A673 (cell line): ENCODE measurements at regions not wholly inside any gene's neighbourhood (a gene's known extent, or its start where the extent isn't known, plus 50 kb on each side); places are given as distances from the start of the nearest gene placed in this dataset.

Source experiments
- BruUV-seq: library from RNA; stranded (reverse); fragments of 400-500 nt; replicated peaks from 2 replicates; lab custom pipeline; 2021; lab: Mats Ljungman, UMichigan
- CTCF ChIA-PET: fragments of 300-600 bp; sonication (Branson Sonifier 250); formaldehyde crosslinking; loops from one replicate; lab custom pipeline; 2022; ENCODE audit warnings: antibody characterized with exemption; lab: Charles Lee
- POLR2A ChIA-PET: fragments of 300-600 bp; sonication (Branson Sonifier 250); formaldehyde crosslinking; loops from one replicate; lab custom pipeline; 2022; ENCODE audit warnings: antibody characterized with exemption; ENCODE audit not compliant: low non-redundant PET; lab: Charles Lee
- DNase-seq: peaks from one replicate; pipeline ENCODE4 v3.0.0-alpha.2; 2015; ENCODE audit warnings: low spot score
- H3K27ac ChIP-seq: fragments of 200-600 bp; sonication (generic); 2 replicates; pipeline ENCODE4 v1.5.1; 2016; ENCODE audit warnings: mixed run types, low read depth, mild to moderate bottlenecking, mixed read lengths, antibody characterized with exemption, low read length; ENCODE audit not compliant: poor library complexity, severe bottlenecking
- H3K27me3 ChIP-seq: fragments of 200-600 bp; sonication (generic); replicated peaks from 2 replicates; pipeline ENCODE4 v1.6.1; 2017; ENCODE audit warnings: mixed run types, low read depth, mild to moderate bottlenecking, mixed read lengths, antibody characterized with exemption, low read length; ENCODE audit not compliant: insufficient read depth, poor library complexity
- H3K36me3 ChIP-seq: fragments of 200-600 bp; sonication (generic); 2 replicates; pipeline ENCODE4 v1.6.1; 2016; ENCODE audit warnings: mixed run types, mild to moderate bottlenecking, mixed read lengths, antibody characterized with exemption, low read length; ENCODE audit not compliant: insufficient read depth, poor library complexity, severe bottlenecking
- H3K4me1 ChIP-seq: fragments of 200-600 bp; sonication (generic); 2 replicates; pipeline ENCODE4 v1.6.1; 2017; ENCODE audit warnings: mixed run types, mild to moderate bottlenecking, mixed read lengths, antibody characterized with exemption, low read length; ENCODE audit not compliant: insufficient read depth, poor library complexity, severe bottlenecking
- H3K4me3 ChIP-seq: fragments of 200-600 bp; sonication (generic); 2 replicates; pipeline ENCODE4 v1.5.1; 2016; ENCODE audit warnings: low read depth, mixed run types, mild to moderate bottlenecking, mixed read lengths, low read length; ENCODE audit not compliant: poor library complexity, severe bottlenecking
- H3K9me3 ChIP-seq: fragments of 200-600 bp; sonication (generic); 2 replicates; pipeline ENCODE4 v1.6.1; 2016; ENCODE audit warnings: mixed run types, low read depth, mild to moderate bottlenecking, mixed read lengths, antibody characterized with exemption, low read length; ENCODE audit not compliant: poor library complexity, severe bottlenecking
- EZH2 ChIP-seq: fragments of 200-600 bp; sonication (generic); IDR thresholded peaks from 2 replicates; pipeline ENCODE4 v1.6.1; 2017; ENCODE audit warnings: borderline replicate concordance, low read depth, mild to moderate bottlenecking, mixed read lengths, antibody characterized with exemption, low read length; ENCODE audit not compliant: poor library complexity, severe bottlenecking
- intact Hi-C: fragments of 100-400 bp; cut with micrococcal nuclease; formaldehyde crosslinking; loops from one replicate; pipeline ENCODE4 v1.10.0; 2022; ENCODE audit not compliant: unreplicated experiment
- TF ChIP-seq, protein P1 (sequence below): fragments of 300-800, 200-600 bp; sonication (generic); conservative IDR thresholded peaks from 2 replicates; pipeline ENCODE4 v1.5.1; 2017; ENCODE audit warnings: low read depth, mild to moderate bottlenecking, antibody characterized with exemption, low read length, moderate library complexity, mixed read lengths

DNA sequence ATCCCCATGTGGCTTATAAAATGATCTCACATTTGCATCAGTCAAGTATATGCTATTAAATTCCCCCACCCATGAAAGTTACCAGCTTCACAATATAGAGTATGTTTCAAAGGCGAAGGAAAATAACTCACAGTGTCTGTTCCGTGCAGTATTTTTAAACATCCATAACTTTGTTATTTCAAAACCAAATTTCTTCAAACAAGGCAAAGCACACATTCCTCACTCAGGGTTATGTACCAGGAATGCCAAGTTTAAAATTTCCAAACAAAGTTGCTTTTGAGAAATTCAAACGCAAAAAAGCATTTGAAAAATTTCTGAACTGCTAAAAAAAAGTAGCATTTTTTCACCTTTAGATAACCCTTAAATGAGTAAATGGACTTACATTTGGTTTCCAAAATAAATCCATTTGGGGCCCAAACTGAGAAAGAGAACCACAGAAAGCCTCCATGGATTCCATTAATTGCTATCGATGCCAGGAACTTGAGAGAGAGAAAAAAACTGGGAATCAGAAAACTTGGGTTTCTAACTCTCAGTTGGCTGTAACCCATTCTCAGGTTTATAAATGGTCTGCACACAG is 149.5 kb downstream of the SLC30A10 start:
- TF ChIP-seq, protein P1, sequence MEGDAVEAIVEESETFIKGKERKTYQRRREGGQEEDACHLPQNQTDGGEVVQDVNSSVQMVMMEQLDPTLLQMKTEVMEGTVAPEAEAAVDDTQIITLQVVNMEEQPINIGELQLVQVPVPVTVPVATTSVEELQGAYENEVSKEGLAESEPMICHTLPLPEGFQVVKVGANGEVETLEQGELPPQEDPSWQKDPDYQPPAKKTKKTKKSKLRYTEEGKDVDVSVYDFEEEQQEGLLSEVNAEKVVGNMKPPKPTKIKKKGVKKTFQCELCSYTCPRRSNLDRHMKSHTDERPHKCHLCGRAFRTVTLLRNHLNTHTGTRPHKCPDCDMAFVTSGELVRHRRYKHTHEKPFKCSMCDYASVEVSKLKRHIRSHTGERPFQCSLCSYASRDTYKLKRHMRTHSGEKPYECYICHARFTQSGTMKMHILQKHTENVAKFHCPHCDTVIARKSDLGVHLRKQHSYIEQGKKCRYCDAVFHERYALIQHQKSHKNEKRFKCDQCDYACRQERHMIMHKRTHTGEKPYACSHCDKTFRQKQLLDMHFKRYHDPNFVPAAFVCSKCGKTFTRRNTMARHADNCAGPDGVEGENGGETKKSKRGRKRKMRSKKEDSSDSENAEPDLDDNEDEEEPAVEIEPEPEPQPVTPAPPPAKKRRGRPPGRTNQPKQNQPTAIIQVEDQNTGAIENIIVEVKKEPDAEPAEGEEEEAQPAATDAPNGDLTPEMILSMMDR: no peak
- no peak for TF ChIP-seq EZH2
- Histone ChIP-seq H3K27me3 (peaks cover 7% of the 10 kb centered on the region), H3K4me3 (no peak overlapping the region), H3K36me3 (no peaks in the 10 kb centered on the region), H3K9me3 (no peaks in the 10 kb centered on the region), H3K4me1 (no peaks in the 10 kb centered on the region), H3K27ac (no peak overlapping the region)
- ChIA-PET POLR2A (no interaction called here), CTCF (no interaction called here)
- BruUV-seq: no TSS peak
- no peak for DNase-seq
- intact Hi-C loops: no loop called here

DNA sequence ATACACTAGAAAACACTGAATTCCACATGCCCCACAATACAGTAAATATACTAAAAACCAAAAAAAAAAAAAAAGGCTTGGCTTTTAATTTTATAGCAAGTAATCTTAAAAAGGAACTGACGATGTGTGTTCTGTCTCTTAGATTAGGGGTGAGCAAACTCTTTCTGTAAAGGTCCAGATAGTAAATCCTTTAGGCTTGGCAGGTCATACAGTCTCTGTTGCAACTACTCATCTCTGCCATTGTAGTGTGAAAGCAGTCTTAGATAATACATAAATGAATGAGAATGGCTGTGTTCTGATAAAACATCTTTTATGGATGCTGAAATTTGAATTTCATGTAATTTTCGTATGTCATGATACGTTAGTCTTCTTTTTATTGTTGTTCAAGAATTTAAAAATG is 150.2 kb downstream of the SLC30A10 start:
- BruUV-seq: no TSS peak
- DNase-seq: no peak
- peaks cover 7% of the 10 kb centered on the region for H3K27me3 ChIP-seq
- H3K4me3 ChIP-seq: no peak overlapping the region
- intact Hi-C loops: no loop called here
- TF ChIP-seq, protein P1: no peak
- no peak for TF ChIP-seq EZH2
- POLR2A ChIA-PET: no interaction called here
- H3K27ac ChIP-seq: no peak overlapping the region
- H3K4me1 ChIP-seq: no peaks in the 10 kb centered on the region
- CTCF ChIA-PET: no interaction called here
- H3K9me3 ChIP-seq: no peaks in the 10 kb centered on the region
- no peaks in the 10 kb centered on the region for H3K36me3 ChIP-seq

DNA sequence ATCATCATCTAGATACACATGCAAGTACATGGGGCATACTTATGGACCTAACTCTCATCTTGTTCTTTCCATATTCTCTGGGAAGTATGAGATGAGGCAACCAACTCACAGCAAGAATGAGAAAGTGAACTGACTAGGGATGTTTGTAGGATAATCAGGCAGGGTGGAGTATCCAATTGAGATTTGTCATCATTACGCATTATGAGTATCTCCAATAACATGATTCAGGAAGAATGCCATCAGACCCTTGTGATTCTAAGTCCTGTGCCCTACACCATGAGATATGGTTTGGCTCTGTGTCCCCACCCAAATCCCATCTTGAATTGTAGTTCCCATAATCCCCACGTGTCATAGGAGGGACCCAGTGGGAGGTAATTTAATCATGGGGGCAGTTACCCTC is 154.0 kb downstream of the SLC30A10 start:
- CTCF ChIA-PET: no interaction called here
- no peak for DNase-seq
- BruUV-seq: no TSS peak
- no peak overlapping the region for H3K27ac ChIP-seq
- TF ChIP-seq EZH2: no peak
- TF ChIP-seq, protein P1: no peak
- no peaks in the 10 kb centered on the region for H3K27me3 ChIP-seq
- intact Hi-C loops: no loop called here
- no peaks in the 10 kb centered on the region for H3K4me1 ChIP-seq
- H3K36me3 ChIP-seq: no peaks in the 10 kb centered on the region
- no peak overlapping the region for H3K4me3 ChIP-seq
- no peaks in the 10 kb centered on the region for H3K9me3 ChIP-seq
- POLR2A ChIA-PET: no interaction called here
